Ecto neural progenitor cell (in vitro differentiated cells): ENCODE measurements at regions not wholly inside any gene's neighbourhood (a gene's known extent, or its start where the extent isn't known, plus 50 kb on each side); places are given as distances from the start of the nearest gene placed in this dataset.

Experiments used
- DNase-seq: peaks from one replicate; pipeline ENCODE4 v3.0.0-alpha.2; 2018; ENCODE audit warnings: low spot score

GRCh38 chr3:22942981-22943380 is 260.1 kb upstream of the UBE2E2 start:
- DNase-seq, result no peak

GRCh38 chr3:22947851-22948250 is 255.3 kb upstream of the UBE2E2 start:
- no peak for DNase-seq

- DNase-seq, result no peak
These were observed 251.2 kb upstream of the UBE2E2 start for GRCh38 chr3:22951910-22952309.

GRCh38 chr3:22952860-22953259 is 250.3 kb upstream of the UBE2E2 start:
- DNase-seq, result no peak

GRCh38 chr3:22959593-22959992 is 243.5 kb upstream of the UBE2E2 start:
- no peak for DNase-seq

GRCh38 chr3:22960105-22960984 is 242.8 kb upstream of the UBE2E2 start:
- DNase-seq, result no peak

- no peak for DNase-seq
These were observed 240.9 kb upstream of the UBE2E2 start for GRCh38 chr3:22962244-22962643.

- no peak for DNase-seq
These were observed 236.8 kb upstream of the UBE2E2 start for GRCh38 chr3:22966349-22966748.

GRCh38 chr3:22969276-22969675 is 233.9 kb upstream of the UBE2E2 start:
- no peak for DNase-seq

GRCh38 chr3:22971497-22971896 is 231.6 kb upstream of the UBE2E2 start:
- DNase-seq, result no peak

GRCh38 chr3:22977042-22977441 is 226.1 kb upstream of the UBE2E2 start:
- DNase-seq, result no peak

GRCh38 chr3:22977650-22978289 is 225.4 kb upstream of the UBE2E2 start:
- DNase-seq, result no peak

- DNase-seq, result no peak
These were observed 223.5 kb upstream of the UBE2E2 start for GRCh38 chr3:22979581-22979980.

GRCh38 chr3:22980346-22980745 is 222.8 kb upstream of the UBE2E2 start:
- DNase-seq, result no peak

- DNase-seq, result no peak
These were observed 222.0 kb upstream of the UBE2E2 start for GRCh38 chr3:22981166-22981565.

- DNase-seq, result no peak
These were observed 221.3 kb upstream of the UBE2E2 start for GRCh38 chr3:22981861-22982260.

GRCh38 chr3:22982981-22983587 is 220.0 kb upstream of the UBE2E2 start:
- no peak for DNase-seq

GRCh38 chr3:22986958-22987357 is 216.2 kb upstream of the UBE2E2 start:
- DNase-seq, result no peak

GRCh38 chr3:22988566-22988965 is 214.6 kb upstream of the UBE2E2 start:
- no peak for DNase-seq

- no peak for DNase-seq
These were observed 213.4 kb upstream of the UBE2E2 start for GRCh38 chr3:22989716-22990115.

- no peak for DNase-seq
These were observed 212.6 kb upstream of the UBE2E2 start for GRCh38 chr3:22990291-22991200.

GRCh38 chr3:22994781-22995180 is 208.3 kb upstream of the UBE2E2 start:
- DNase-seq, result no peak
